GM03348 (cell line): ENCODE measurements at regions not wholly inside any gene's neighbourhood (a gene's known extent, or its start where the extent isn't known, plus 50 kb on each side); places are given as distances from the start of the nearest gene placed in this dataset.
A peak's percentile ranks its signal among the peaks of the same experiment; 100 is the strongest.

Experiments
- DNase-seq: peaks from one replicate; pipeline ENCODE4 v3.0.0; 2012; ENCODE audit warnings: low spot score

- DNase-seq: no peak
These were observed 388.7 kb downstream of the SHQ1 start for GRCh38 chr3:72459588-72459987.

GRCh38 chr3:72458375-72458774 is 389.9 kb downstream of the SHQ1 start:
- DNase-seq: no peak

- no peak for DNase-seq
These were observed 393.8 kb downstream of the SHQ1 start for GRCh38 chr3:72454441-72454840.

GRCh38 chr3:72453706-72454105 is 394.5 kb downstream of the SHQ1 start:
- no peak for DNase-seq

GRCh38 chr3:72452745-72453144 is 395.5 kb downstream of the SHQ1 start:
- no peak for DNase-seq

- no peak for DNase-seq
These were observed 396.4 kb downstream of the SHQ1 start for GRCh38 chr3:72451841-72452240.

GRCh38 chr3:72449551-72449950 is 398.7 kb downstream of the SHQ1 start:
- peak; percentile 68 for DNase-seq

GRCh38 chr3:72448858-72449257 is 399.4 kb downstream of the SHQ1 start:
- no peak for DNase-seq

- no peak for DNase-seq
These were observed 399.8 kb downstream of the SHQ1 start for GRCh38 chr3:72448375-72448823.

GRCh38 chr3:72447059-72447946 is 400.9 kb downstream of the SHQ1 start:
- DNase-seq: peak; percentile 98

- DNase-seq: no peak
These were observed 401.8 kb downstream of the SHQ1 start, which contains the start of gene RYBP for GRCh38 chr3:72446218-72447058. Gene RYBP, minus strand, starts transcription at chr3:72446621.

GRCh38 chr3:72445827-72446217 is 402.4 kb downstream of the SHQ1 start:
- peak; percentile 8 for DNase-seq

- DNase-seq: no peak
These were observed 403.5 kb downstream of the SHQ1 start for GRCh38 chr3:72444656-72445223.

GRCh38 chr3:72442759-72443158 is 405.5 kb downstream of the SHQ1 start:
- DNase-seq: no peak

- no peak for DNase-seq
These were observed 406.8 kb downstream of the SHQ1 start for GRCh38 chr3:72441284-72441994.

GRCh38 chr3:72440491-72440890 is 407.8 kb downstream of the SHQ1 start:
- no peak for DNase-seq

- DNase-seq: no peak
These were observed 408.7 kb downstream of the SHQ1 start for GRCh38 chr3:72439321-72440183.

GRCh38 chr3:72437661-72438406 is 410.4 kb downstream of the SHQ1 start:
- no peak for DNase-seq

GRCh38 chr3:72436863-72437592 is 411.2 kb downstream of the SHQ1 start:
- no peak for DNase-seq
